K562 (cell line): ENCODE measurements at regions not wholly inside any gene's neighbourhood (a gene's known extent, or its start where the extent isn't known, plus 50 kb on each side); places are given as distances from the start of the nearest gene placed in this dataset.
A peak's percentile ranks its signal among the peaks of the same experiment; 100 is the strongest.

Experiments
- BCLAF1 ChIP-seq, 2 experiments: fragments of 450-650 bp in 1 of 2; IDR thresholded peaks; 2 replicates each; pipeline ENCODE4 v1.6.1; 2011 to 2017; ENCODE audit warnings: low read depth in 2 of 2, antibody characterized with exemption in 1 of 2, borderline replicate concordance in 1 of 2, low read length in 1 of 2, mild to moderate bottlenecking in 1 of 2, mixed read lengths in 1 of 2; ENCODE audit not compliant: control insufficient read depth in 1 of 2
- BCOR ChIP-seq: fragments of 450-650 bp; IDR thresholded peaks from 2 replicates; pipeline ENCODE4 v1.6.1; 2016
- BMI1 ChIP-seq: fragments of 150-350 bp; IDR thresholded peaks from 2 replicates; pipeline ENCODE4 v1.6.1; 2014; ENCODE audit warnings: low read length
- BRF1 ChIP-seq: IDR thresholded peaks from 3 replicates; pipeline ENCODE4 v1.6.1; 2011; ENCODE audit warnings: borderline replicate concordance, mild to moderate bottlenecking; ENCODE audit not compliant: insufficient read length; ENCODE audit errors: extremely low read depth
- CHCHD3 ChIP-seq: fragments of 250-450 bp; sonication (Bioruptor Pico); IDR thresholded peaks from 2 replicates; pipeline ENCODE4 v2.1.2; 2022; ENCODE audit warnings: mild to moderate bottlenecking
- CTBP1 ChIP-seq: fragments of 450-650 bp; IDR thresholded peaks from 2 replicates; pipeline ENCODE4 v1.6.1; 2016; ENCODE audit warnings: borderline replicate concordance
- ESRRA ChIP-seq: fragments of 450-650 bp; IDR thresholded peaks from 2 replicates; pipeline ENCODE4 v1.6.1; 2014; ENCODE audit warnings: low read depth, mild to moderate bottlenecking, moderate library complexity, borderline replicate concordance
- FOSL1 ChIP-seq: fragments of 200-800 bp; sonication (Bioruptor generic); conservative IDR thresholded peaks from 2 replicates; pipeline ENCODE4 v1.6.1; 2016; ENCODE audit warnings: missing genetic modification characterization, missing compliant biosample characterization
- GTF2A2 ChIP-seq: IDR thresholded peaks from 2 replicates; pipeline ENCODE4 v1.6.1; 2016; ENCODE audit warnings: mild to moderate bottlenecking, missing genetic modification characterization, missing compliant biosample characterization
- NFIX ChIP-seq: fragments of 250-450 bp; sonication (Bioruptor Pico); IDR thresholded peaks from 2 replicates; pipeline ENCODE4 v1.4.0; 2020; ENCODE audit warnings: low read depth, mild to moderate bottlenecking, moderate library complexity
- NR4A1 ChIP-seq, 2 experiments: fragments of 250-450 bp in 1 of 2; fragments of 450-650 bp in 1 of 2; sonication (Bioruptor Pico) in 1 of 2; IDR thresholded peaks; 2 replicates each; pipeline versions ENCODE4 v1.4.0 to v1.6.1; 2016 to 2020; ENCODE audit warnings: mild to moderate bottlenecking in 2 of 2, missing compliant biosample characterization in 1 of 2, missing genetic modification characterization in 1 of 2, moderate library complexity in 1 of 2
- NRF1 ChIP-seq, 2 experiments: fragments of 450-650 bp; IDR thresholded peaks in 1 of 2; conservative IDR thresholded peaks in 1 of 2; 2 replicates each; pipeline ENCODE4 v1.6.1; 2014; ENCODE audit warnings: mild to moderate bottlenecking in 2 of 2
- NUFIP1 ChIP-seq: fragments of 450-650 bp; IDR thresholded peaks from 2 replicates; pipeline ENCODE4 v1.6.1; 2018; ENCODE audit not compliant: partially characterized antibody
- PHF8 ChIP-seq: fragments of 200-600 bp; sonication (generic); IDR thresholded peaks from 2 replicates; pipeline ENCODE4 v1.6.1; 2012; ENCODE audit warnings: mixed run types, mild to moderate bottlenecking, inconsistent platforms, low read length, moderate library complexity, borderline replicate concordance
- PHTF2 ChIP-seq: fragments of 250-450 bp; sonication (Bioruptor Pico); IDR thresholded peaks from 2 replicates; pipeline ENCODE4 v1.5.0; 2021; ENCODE audit warnings: mild to moderate bottlenecking
- POLR3G ChIP-seq: IDR thresholded peaks from 2 replicates; pipeline ENCODE4 v1.6.1; 2011; ENCODE audit not compliant: insufficient read length, insufficient replicate concordance; ENCODE audit errors: extremely low read depth
- TCF3 ChIP-seq: sonication (generic); formaldehyde crosslinking; IDR thresholded peaks from 2 replicates; pipeline ENCODE4 v1.4.0; 2020; ENCODE audit warnings: mild to moderate bottlenecking, missing genetic modification reagents
- ZBTB1 ChIP-seq: sonication (generic); formaldehyde crosslinking; IDR thresholded peaks from 2 replicates; pipeline ENCODE4 v1.8.1; 2023; ENCODE audit warnings: missing genetic modification reagents, low read depth, mild to moderate bottlenecking, borderline replicate concordance
- ZBTB34 ChIP-seq: fragments of 250-450 bp; sonication (Bioruptor Pico); IDR thresholded peaks from 2 replicates; pipeline ENCODE4 v1.8.0; 2021; ENCODE audit warnings: mild to moderate bottlenecking, moderate library complexity
- ZFP36 ChIP-seq: fragments of 150-350 bp; IDR thresholded peaks from 2 replicates; pipeline ENCODE4 v1.6.1; 2018; ENCODE audit warnings: low read length, low read depth; ENCODE audit not compliant: partially characterized antibody
- ZNF695 ChIP-seq: fragments of 450-650 bp; formaldehyde crosslinking; IDR thresholded peaks from 2 replicates; pipeline ENCODE4 v1.4.0; 2020; ENCODE audit warnings: mild to moderate bottlenecking, moderate library complexity
- ZSCAN32 ChIP-seq: fragments of 450-650 bp; formaldehyde crosslinking; IDR thresholded peaks from 2 replicates; pipeline ENCODE4 v1.4.0; 2020; ENCODE audit warnings: mild to moderate bottlenecking, moderate library complexity
- ZZZ3 ChIP-seq: fragments of 450-650 bp; IDR thresholded peaks from 2 replicates; pipeline ENCODE4 v1.6.1; 2016; ENCODE audit warnings: antibody characterized with exemption, mild to moderate bottlenecking, moderate library complexity

- TF ChIP-seq NR4A1 (CRISPR knock-in tag; IDR thresholded peaks at IDR 0.05) (0 out of 2 replicates have a peak, but pooled peaks have one; percentile 8), NR4A1 (tag; IDR thresholded peaks at IDR 0.05) (peak; percentile 89), GTF2A2 (tag) (0 out of 2 replicates have a peak, but pooled peaks have one; percentile 31), CTBP1 (peak; percentile 52; the same call in 1 of the 2 replicates), PHF8 (no peak; the same call in 1 of the 2 replicates), BCLAF1 (IDR thresholded peaks at IDR 0.05; ENCODE audit: borderline replicate concordance in 1 of 2, control insufficient read depth in 1 of 2, low read depth in 2 of 2, low read length in 1 of 2) (no peak), ZFP36 (peak; percentile 98), NRF1 (conservative IDR thresholded peaks at IDR 0.05 in 1 of 2, IDR thresholded peaks at IDR 0.05 in 1 of 2) (peak; percentile 37 to 43; a peak in 2 of 4 replicates), BMI1 (no peak), ESRRA (no peak; the same call in 1 of the 2 replicates), FOSL1 (tag) (no peak; the same call in 1 of the 2 replicates), PHTF2 (no peak), ZNF695 (CRISPR knock-in tag) (0 out of 2 replicates have a peak, but pooled peaks have one; percentile 19), ZBTB1 (CRISPR knock-in tag) (no peak), BCOR (peak; percentile 99), NUFIP1 (no peak), BRF1 (no peak), CHCHD3 (CRISPR knock-in tag) (no peak), TCF3 (CRISPR knock-in tag) (no peak; the same call in 1 of the 2 replicates), ZSCAN32 (CRISPR knock-in tag) (no peak), ZZZ3 (no peak), NFIX (peak; percentile 1; the same call in 1 of the 2 replicates), POLR3G (no peak), ZBTB34 (0 out of 2 replicates have a peak, but pooled peaks have one; percentile 51)
Measured at GRCh38 chr16:85528528-85529387, 84.4 kb upstream of the GSE1 start (continued).
